ENCODE measurements at regions not wholly inside any gene's neighbourhood (a gene's known extent, or its start where the extent isn't known, plus 50 kb on each side); places are given as distances from the start of the nearest gene placed in this dataset.

GRCh38 chr1:30386156-30386926 is 337.0 kb downstream of the MATN1 start:
- no peak for TF ChIP-seq JUND (IDR thresholded peaks at IDR 0.05; ENCODE audit: low read depth)
- in situ Hi-C loops (cut with HindIII; ENCODE audit: low pct_unique_long_range_greater_than_20kb, low sequenced_read_pairs) = no loop called here
- no peak for DNase-seq (ENCODE audit: low read depth in 1 of 2, low spot score in 1 of 2)

DNA sequence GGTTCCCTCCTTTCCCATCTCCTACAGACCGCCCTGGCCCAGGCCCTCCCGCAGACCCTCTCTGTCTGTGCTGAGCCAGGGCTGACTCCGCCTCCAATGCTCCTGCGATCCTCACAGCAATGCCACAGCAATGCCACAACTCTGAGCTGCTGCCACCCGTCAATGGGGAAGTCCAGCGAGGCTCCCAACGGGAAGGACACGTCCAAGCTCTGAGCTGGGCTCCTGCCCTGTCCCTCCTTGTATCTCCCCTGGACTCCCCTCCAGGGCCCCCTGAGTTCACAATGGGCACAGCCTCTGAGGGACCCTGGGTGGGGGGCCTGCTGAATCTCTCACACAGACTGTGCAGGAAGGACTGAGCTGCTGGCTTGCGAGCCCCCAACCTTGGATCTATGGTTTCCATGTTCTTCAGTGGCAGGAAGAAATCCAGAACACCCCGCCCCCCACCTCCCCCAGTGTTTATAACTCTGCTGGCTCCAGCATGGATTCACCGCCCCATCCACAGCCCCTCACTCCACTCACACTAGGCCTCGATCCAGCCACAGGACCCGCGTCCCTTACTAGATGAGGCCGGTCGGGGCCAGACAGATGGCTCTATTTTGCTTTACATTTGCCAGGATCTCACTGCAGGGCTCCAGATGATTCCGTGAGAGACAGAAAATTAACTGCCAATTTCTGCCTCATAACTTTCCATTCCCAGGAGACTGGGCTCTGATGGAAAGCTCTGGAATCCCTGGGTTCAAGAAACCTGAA is 338.0 kb downstream of the MATN1 start:
- DNase-seq (ENCODE audit: low read depth in 1 of 2, low spot score in 1 of 2) = no peak
- in situ Hi-C loops (cut with HindIII; ENCODE audit: low pct_unique_long_range_greater_than_20kb, low sequenced_read_pairs) = no loop called here
- TF ChIP-seq JUND (IDR thresholded peaks at IDR 0.05; ENCODE audit: low read depth) = no peak

GRCh38 chr1:30384286-30385245 is 338.8 kb downstream of the MATN1 start:
- in situ Hi-C loops (cut with HindIII; ENCODE audit: low pct_unique_long_range_greater_than_20kb, low sequenced_read_pairs) = no loop called here
- no peak for TF ChIP-seq JUND (IDR thresholded peaks at IDR 0.05; ENCODE audit: low read depth)
- DNase-seq (ENCODE audit: low read depth in 1 of 2, low spot score in 1 of 2) = no peak

- in situ Hi-C loops (cut with HindIII; ENCODE audit: low pct_unique_long_range_greater_than_20kb, low sequenced_read_pairs) = no loop called here
- no peak for DNase-seq (ENCODE audit: low read depth in 1 of 2, low spot score in 1 of 2)
- no peak for TF ChIP-seq JUND (IDR thresholded peaks at IDR 0.05; ENCODE audit: low read depth)
Measured at GRCh38 chr1:30383221-30383711, 340.1 kb downstream of the MATN1 start.

DNA sequence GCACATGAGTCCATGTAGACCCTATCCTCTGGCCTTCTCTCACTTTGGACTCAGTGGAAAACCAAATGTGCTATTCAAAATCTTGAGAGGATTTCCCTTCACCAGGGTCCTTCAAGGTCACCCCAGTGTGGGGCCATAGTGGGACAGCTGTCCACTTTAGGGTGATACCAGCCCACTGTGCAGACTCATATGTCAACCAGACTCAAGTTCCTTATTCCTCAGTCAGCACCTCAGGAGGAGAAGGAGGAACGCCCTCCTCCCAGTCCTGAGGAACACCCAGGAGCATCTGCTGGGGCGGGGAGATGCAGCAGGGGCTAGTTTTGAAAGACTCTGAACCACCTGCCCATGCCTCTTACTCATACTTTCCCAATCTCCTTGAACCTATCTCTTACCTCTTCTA is 340.9 kb downstream of the MATN1 start:
- TF ChIP-seq JUND (IDR thresholded peaks at IDR 0.05; ENCODE audit: low read depth) = no peak
- in situ Hi-C loops (cut with HindIII; ENCODE audit: low pct_unique_long_range_greater_than_20kb, low sequenced_read_pairs) = no loop called here
- DNase-seq (ENCODE audit: low read depth in 1 of 2, low spot score in 1 of 2) = no peak

DNA sequence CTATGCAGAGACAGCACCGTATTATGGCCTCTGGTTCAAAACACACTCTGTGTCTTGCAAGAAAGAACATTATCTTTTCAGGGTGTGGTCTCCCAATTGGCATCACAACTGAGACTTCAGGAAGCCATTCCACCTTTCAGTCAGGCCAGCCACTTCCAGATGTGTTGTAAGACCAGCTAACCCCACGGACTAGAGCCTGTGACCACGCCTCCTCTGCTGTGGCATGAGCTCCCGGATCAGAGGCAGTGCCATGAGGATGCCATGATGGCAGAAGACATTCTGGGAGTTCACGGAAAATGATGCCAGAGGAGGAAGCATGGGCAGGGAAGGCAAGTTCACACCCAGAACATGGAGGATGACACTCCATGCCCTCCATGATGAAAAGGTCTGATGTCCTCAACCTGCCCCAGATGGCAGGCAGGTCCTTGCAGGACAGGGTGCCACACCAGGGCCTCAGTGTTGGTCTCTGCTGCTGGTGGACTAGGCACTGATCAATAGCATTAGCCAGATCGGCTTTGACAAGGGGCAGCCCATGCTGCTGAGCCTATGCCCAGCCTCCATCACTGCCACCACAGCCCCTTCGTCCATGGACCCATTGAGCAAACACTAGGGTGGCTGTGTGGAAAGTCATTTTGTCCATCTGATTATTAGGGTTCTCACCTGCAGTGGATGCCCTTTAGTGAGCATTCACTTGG is 341.6 kb downstream of the MATN1 start:
- in situ Hi-C loops (cut with HindIII; ENCODE audit: low pct_unique_long_range_greater_than_20kb, low sequenced_read_pairs) = no loop called here
- no peak for TF ChIP-seq JUND (IDR thresholded peaks at IDR 0.05; ENCODE audit: low read depth)
- DNase-seq (ENCODE audit: low read depth in 1 of 2, low spot score in 1 of 2) = no peak

- in situ Hi-C loops (cut with HindIII; ENCODE audit: low pct_unique_long_range_greater_than_20kb, low sequenced_read_pairs) = no loop called here
- TF ChIP-seq JUND (IDR thresholded peaks at IDR 0.05; ENCODE audit: low read depth) = no peak
- no peak for DNase-seq (ENCODE audit: low read depth in 1 of 2, low spot score in 1 of 2)
Measured at GRCh38 chr1:30381266-30381665, 342.1 kb downstream of the MATN1 start.

GRCh38 chr1:30380625-30380984 is 342.8 kb downstream of the MATN1 start:
- no peak for DNase-seq (ENCODE audit: low read depth in 1 of 2, low spot score in 1 of 2)
- TF ChIP-seq JUND (IDR thresholded peaks at IDR 0.05; ENCODE audit: low read depth) = no peak
- in situ Hi-C loops (cut with HindIII; ENCODE audit: low pct_unique_long_range_greater_than_20kb, low sequenced_read_pairs) = no loop called here

GRCh38 chr1:30379684-30380624 is 343.4 kb downstream of the MATN1 start:
- in situ Hi-C loops (cut with HindIII; ENCODE audit: low pct_unique_long_range_greater_than_20kb, low sequenced_read_pairs) = no loop called here
- DNase-seq (ENCODE audit: low read depth in 1 of 2, low spot score in 1 of 2) = peak; percentile 74 to 89
- TF ChIP-seq JUND (IDR thresholded peaks at IDR 0.05; ENCODE audit: low read depth) = no peak

GRCh38 chr1:30378991-30379581 is 344.3 kb downstream of the MATN1 start:
- no peak for TF ChIP-seq JUND (IDR thresholded peaks at IDR 0.05; ENCODE audit: low read depth)
- in situ Hi-C loops (cut with HindIII; ENCODE audit: low pct_unique_long_range_greater_than_20kb, low sequenced_read_pairs) = no loop called here
- no peak for DNase-seq (ENCODE audit: low read depth in 1 of 2, low spot score in 1 of 2)

Data from T47D (cell line).